ENCODE measurements at regions not wholly inside any gene's neighbourhood (a gene's known extent, or its start where the extent isn't known, plus 50 kb on each side); places are given as distances from the start of the nearest gene placed in this dataset.

GRCh38 chr5:124238350-124238749 lies 508.1 kb downstream of the ZNF608 start:
- TF ChIP-seq CTCF (IDR thresholded peaks at IDR 0.05 in 4 of 5, conservative IDR thresholded peaks at IDR 0.05 in 1 of 5) (no peak), POLR2A (IDR thresholded peaks at IDR 0.05) (no peak)
- no peak for ATAC-seq

GRCh38 chr5:124237206-124237695 lies 509.2 kb downstream of the ZNF608 start:
- in situ Hi-C loops (cut with MboI; ENCODE audit: low sequenced_read_pairs in 4 of 4) (no loop called here), intact Hi-C loops (cut with DNase I; ENCODE audit: low total_unique reads) (no loop called here)
- ATAC-seq (no peak), DNase-seq (no peak)
- no peak for TF ChIP-seq POLR2A (IDR thresholded peaks at IDR 0.05)
- TF ChIP-seq CTCF (IDR thresholded peaks at IDR 0.05 in 4 of 5, conservative IDR thresholded peaks at IDR 0.05 in 1 of 5), result no peak
- H3K4me1 ChIP-seq, result no peaks in the 10 kb centered on the region
- H3K36me3 ChIP-seq, result no peaks in the 10 kb centered on the region
- no peaks in the 10 kb centered on the region for H3K27me3 ChIP-seq
- H3K9me3 ChIP-seq, result no peaks in the 10 kb centered on the region
- H3K27ac ChIP-seq, result no peak overlapping the region
- H3K4me3 ChIP-seq, result no peak overlapping the region

More at GRCh38 chr5:124238350-124238749, 508.1 kb downstream of the ZNF608 start:
- in situ Hi-C loops (cut with MboI; ENCODE audit: low sequenced_read_pairs in 4 of 4), result no loop called here
- Histone ChIP-seq H3K27me3 (no peaks in the 10 kb centered on the region), H3K4me1 (no peaks in the 10 kb centered on the region), H3K4me3 (no peak overlapping the region), H3K9me3 (no peaks in the 10 kb centered on the region), H3K36me3 (no peaks in the 10 kb centered on the region), H3K27ac (no peak overlapping the region)
- no peak for DNase-seq
- intact Hi-C loops (cut with DNase I; ENCODE audit: low total_unique reads), result no loop called here

DNA sequence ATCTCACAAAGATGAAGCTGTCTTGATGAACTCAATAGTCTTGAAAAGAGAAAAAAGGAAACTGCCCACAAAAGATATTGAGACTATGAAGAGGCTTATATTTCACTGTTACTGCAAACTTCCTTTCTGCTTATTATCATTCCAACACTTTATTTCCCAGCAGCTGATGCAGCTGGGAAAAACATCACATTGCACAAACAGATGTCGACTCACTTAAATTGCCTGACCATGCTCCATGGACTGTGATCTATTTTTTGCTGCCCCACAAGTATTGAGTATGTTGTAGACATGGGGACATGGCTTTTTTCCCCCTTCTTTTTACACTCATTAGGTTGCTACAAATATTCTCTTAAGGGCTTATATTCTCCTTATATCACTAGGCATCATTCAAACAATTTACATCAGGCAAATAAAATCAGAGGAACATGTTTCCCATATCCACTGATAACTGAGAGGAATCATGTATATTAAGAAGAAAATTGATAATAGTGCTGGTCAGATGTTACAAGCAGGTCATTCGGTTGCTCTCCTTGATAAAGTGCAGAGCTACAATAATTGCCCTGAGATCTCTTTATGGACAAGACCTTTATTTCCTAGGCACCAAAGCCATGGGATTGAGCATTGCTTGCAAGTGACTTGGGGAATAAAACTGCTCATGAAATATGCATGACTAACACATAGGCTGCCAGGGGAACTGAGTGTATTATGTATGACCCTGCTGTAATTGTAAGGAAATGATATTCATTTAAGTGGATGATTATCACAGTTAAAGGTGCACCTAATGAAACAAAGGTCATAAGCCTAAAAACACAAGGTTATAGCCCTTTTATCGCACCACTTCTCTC lies 509.9 kb downstream of the ZNF608 start:
- Histone ChIP-seq H3K9me3 (no peaks in the 10 kb centered on the region), H3K27me3 (no peaks in the 10 kb centered on the region), H3K36me3 (no peaks in the 10 kb centered on the region), H3K4me3 (no peak overlapping the region), H3K27ac (no peak overlapping the region), H3K4me1 (no peaks in the 10 kb centered on the region)
- intact Hi-C loops (cut with DNase I; ENCODE audit: low total_unique reads) (no loop called here), in situ Hi-C loops (cut with MboI; ENCODE audit: low sequenced_read_pairs in 4 of 4) (no loop called here)
- no peak for ATAC-seq
- TF ChIP-seq CTCF (IDR thresholded peaks at IDR 0.05 in 4 of 5, conservative IDR thresholded peaks at IDR 0.05 in 1 of 5), result no peak
- TF ChIP-seq POLR2A (IDR thresholded peaks at IDR 0.05), result no peak
- DNase-seq, result no peak

DNA sequence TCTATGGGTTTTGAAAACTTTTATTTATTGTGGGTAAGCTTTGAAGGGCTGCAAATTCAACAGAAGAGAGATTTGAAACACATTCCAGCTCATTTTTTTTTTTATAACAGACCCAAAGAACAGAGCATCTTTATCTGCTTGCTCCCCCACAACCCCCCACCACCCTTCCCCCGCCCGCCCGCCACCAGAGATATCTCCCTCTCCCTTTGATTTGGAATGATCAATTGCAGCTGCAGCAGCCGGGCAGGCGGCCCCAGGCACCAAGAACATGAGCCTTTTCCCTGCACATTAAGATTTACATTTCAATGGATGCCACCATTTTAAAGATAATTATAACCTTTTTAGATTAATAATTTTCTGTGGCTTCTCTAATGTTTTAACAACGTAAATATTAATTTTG lies 510.9 kb downstream of the ZNF608 start:
- Histone ChIP-seq H3K27ac (no peak overlapping the region), H3K27me3 (no peaks in the 10 kb centered on the region), H3K4me1 (no peaks in the 10 kb centered on the region), H3K36me3 (no peaks in the 10 kb centered on the region), H3K9me3 (no peaks in the 10 kb centered on the region), H3K4me3 (no peak overlapping the region)
- intact Hi-C loops (cut with DNase I; ENCODE audit: low total_unique reads), result no loop called here
- in situ Hi-C loops (cut with MboI; ENCODE audit: low sequenced_read_pairs in 4 of 4), result no loop called here
- no peak for TF ChIP-seq CTCF (IDR thresholded peaks at IDR 0.05 in 4 of 5, conservative IDR thresholded peaks at IDR 0.05 in 1 of 5)
- no peak for TF ChIP-seq POLR2A (IDR thresholded peaks at IDR 0.05)
- DNase-seq (no peak), ATAC-seq (no peak)

Measured in gastrocnemius medialis (tissue), 4 donors.